DOHH2 (cell line): ENCODE measurements at regions not wholly inside any gene's neighbourhood (a gene's known extent, or its start where the extent isn't known, plus 50 kb on each side); places are given as distances from the start of the nearest gene placed in this dataset.

Experiments
- H3F3A ChIP-seq: fragments of 200-600 bp; sonication (generic), shearing (Covaris generic); 2 replicates; pipeline ENCODE4 v1.6.0; 2016; ENCODE audit warnings: antibody characterized with exemption, mild to moderate bottlenecking; ENCODE audit not compliant: control insufficient read depth, insufficient read depth
- H3K27ac ChIP-seq: fragments of 200-600 bp; sonication (generic); 2 replicates; pipeline ENCODE4 v1.5.1; 2014; ENCODE audit warnings: low read depth, mild to moderate bottlenecking, low read length, moderate library complexity
- H3K27me3 ChIP-seq: fragments of 200-600 bp; sonication (generic); 2 replicates; pipeline ENCODE4 v1.6.1; 2014; ENCODE audit warnings: mild to moderate bottlenecking, low read length, mixed read lengths; ENCODE audit not compliant: control insufficient read depth
- H3K36me3 ChIP-seq: fragments of 200-600 bp; sonication (generic); 2 replicates; pipeline ENCODE4 v1.6.1; 2014; ENCODE audit warnings: mild to moderate bottlenecking, low read length, moderate library complexity, mixed read lengths; ENCODE audit not compliant: control insufficient read depth
- H3K4me1 ChIP-seq: fragments of 200-600 bp; sonication (generic); 2 replicates; pipeline ENCODE4 v1.6.1; 2014; ENCODE audit warnings: mild to moderate bottlenecking, low read length, mixed read lengths; ENCODE audit not compliant: control insufficient read depth
- H3K4me2 ChIP-seq: fragments of 200-600 bp; sonication (generic); 2 replicates; pipeline ENCODE4 v1.6.0; 2014; ENCODE audit warnings: mild to moderate bottlenecking, low read length, moderate library complexity
- H3K4me3 ChIP-seq: fragments of 200-600 bp; sonication (generic); 2 replicates; pipeline ENCODE4 v1.5.1; 2014; ENCODE audit warnings: mild to moderate bottlenecking, low read length, mixed read lengths
- H3K79me2 ChIP-seq: fragments of 200-600 bp; sonication (generic); 2 replicates; pipeline ENCODE4 v1.6.1; 2014; ENCODE audit warnings: mild to moderate bottlenecking, low read length, mixed read lengths; ENCODE audit not compliant: control insufficient read depth
- H3K9me2 ChIP-seq: fragments of 200-600 bp; sonication (generic); replicated peaks from 2 replicates; pipeline ENCODE4 v1.6.1; 2014; ENCODE audit warnings: mild to moderate bottlenecking, low read length, mixed read lengths; ENCODE audit not compliant: control insufficient read depth
- H3K9me3 ChIP-seq: fragments of 200-600 bp; sonication (generic); 2 replicates; pipeline ENCODE4 v1.6.1; 2014; ENCODE audit warnings: antibody characterized with exemption, low read length, mixed read lengths; ENCODE audit not compliant: control insufficient read depth, insufficient read depth
- H4K20me1 ChIP-seq: fragments of 200-600 bp; sonication (generic); 2 replicates; pipeline ENCODE4 v1.6.0; 2014; ENCODE audit warnings: low read depth, mild to moderate bottlenecking, antibody characterized with exemption, low read length, moderate library complexity; ENCODE audit not compliant: control insufficient read depth, insufficient read depth
- EZH2phosphoT487 ChIP-seq: fragments of 200-600 bp; sonication (generic); IDR thresholded peaks from 2 replicates; pipeline ENCODE4 v1.6.1; 2017; ENCODE audit warnings: borderline replicate concordance, mild to moderate bottlenecking, antibody characterized with exemption, low read length, moderate library complexity, mixed read lengths
- TF ChIP-seq, protein P1 (sequence below): fragments of 200-600 bp; sonication (generic); IDR thresholded peaks from one replicate; pipeline ENCODE4 v1.5.1; 2014; ENCODE audit warnings: antibody characterized with exemption, mild to moderate bottlenecking, low read depth, low read length; ENCODE audit not compliant: poor library complexity, severe bottlenecking

DNA sequence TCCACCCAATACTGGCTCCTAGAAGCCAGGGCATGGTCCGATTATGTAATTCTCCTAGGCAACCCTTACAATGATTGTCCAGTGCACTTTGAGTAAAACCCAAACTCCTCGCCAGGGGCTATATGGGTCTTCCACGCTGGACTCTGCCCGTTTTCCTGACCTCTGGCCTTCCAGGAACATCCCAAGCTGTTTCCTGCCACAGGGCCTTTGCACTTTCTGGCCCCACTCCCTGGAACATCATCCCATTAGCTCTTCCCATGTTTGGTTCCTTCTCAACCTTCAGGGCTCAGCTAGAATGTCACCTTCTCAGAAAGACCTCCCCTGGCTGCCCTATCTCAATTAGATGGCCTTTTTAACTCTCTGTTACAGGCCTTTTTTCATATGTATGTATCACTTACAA, 85.4 kb downstream of the IRF2BPL start:
- Histone ChIP-seq H3K4me1 (no peaks in the 10 kb centered on the region), H3K27ac (no peak overlapping the region)

DNA sequence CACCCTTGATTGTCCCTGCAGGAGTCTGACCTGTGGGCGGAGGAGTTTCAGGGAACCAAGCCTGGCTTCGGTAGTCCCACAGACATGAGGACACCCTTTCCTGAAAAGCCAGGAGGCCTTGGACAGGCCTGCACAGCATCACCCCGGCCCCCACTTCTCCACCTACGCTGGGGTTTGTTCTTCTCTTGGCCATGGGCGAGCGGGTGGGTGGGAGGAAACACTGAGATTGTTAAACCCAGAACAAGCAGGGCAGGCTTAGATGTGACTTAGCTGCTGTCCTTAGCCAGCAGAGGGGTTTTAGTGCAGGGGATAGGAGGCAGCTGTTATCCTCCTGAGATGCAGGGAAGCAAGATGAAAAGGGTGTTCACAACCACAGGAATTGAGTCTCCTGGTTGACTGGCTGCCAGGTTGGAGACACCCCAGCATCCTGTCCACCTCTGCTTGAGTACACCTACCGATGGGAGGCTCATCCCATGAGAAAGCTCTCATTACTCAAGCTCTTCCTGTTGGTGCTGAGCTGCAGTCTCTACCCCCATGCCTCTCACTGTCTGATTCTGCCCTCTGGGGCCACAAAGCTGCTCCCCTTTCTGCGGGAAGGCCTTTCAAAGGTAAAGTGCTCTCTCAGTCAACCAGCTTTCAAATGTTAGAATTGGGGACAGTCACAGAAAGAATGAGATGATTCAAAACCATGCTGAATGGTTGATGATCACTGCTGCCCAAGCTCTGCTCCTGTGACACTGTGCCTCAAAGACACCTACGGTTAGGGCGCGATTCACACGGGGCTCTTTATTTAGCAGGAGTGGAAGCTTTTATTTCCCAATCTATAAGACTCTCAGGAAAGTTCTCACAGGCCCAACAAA, 86.3 kb downstream of the IRF2BPL start:
- TF ChIP-seq, protein P1, sequence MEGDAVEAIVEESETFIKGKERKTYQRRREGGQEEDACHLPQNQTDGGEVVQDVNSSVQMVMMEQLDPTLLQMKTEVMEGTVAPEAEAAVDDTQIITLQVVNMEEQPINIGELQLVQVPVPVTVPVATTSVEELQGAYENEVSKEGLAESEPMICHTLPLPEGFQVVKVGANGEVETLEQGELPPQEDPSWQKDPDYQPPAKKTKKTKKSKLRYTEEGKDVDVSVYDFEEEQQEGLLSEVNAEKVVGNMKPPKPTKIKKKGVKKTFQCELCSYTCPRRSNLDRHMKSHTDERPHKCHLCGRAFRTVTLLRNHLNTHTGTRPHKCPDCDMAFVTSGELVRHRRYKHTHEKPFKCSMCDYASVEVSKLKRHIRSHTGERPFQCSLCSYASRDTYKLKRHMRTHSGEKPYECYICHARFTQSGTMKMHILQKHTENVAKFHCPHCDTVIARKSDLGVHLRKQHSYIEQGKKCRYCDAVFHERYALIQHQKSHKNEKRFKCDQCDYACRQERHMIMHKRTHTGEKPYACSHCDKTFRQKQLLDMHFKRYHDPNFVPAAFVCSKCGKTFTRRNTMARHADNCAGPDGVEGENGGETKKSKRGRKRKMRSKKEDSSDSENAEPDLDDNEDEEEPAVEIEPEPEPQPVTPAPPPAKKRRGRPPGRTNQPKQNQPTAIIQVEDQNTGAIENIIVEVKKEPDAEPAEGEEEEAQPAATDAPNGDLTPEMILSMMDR, result no peak
- no peak for TF ChIP-seq EZH2phosphoT487
- H3K4me1 ChIP-seq, result no peaks in the 10 kb centered on the region
- H3K9me3 ChIP-seq, result no peaks in the 10 kb centered on the region
- no peaks in the 10 kb centered on the region for H3K79me2 ChIP-seq
- no peaks in the 10 kb centered on the region for H3F3A ChIP-seq
- H3K4me2 ChIP-seq, result no peak overlapping the region
- H3K36me3 ChIP-seq, result no peaks in the 10 kb centered on the region
- no peak overlapping the region for H3K27ac ChIP-seq
- no peak overlapping the region for H3K4me3 ChIP-seq
- H3K27me3 ChIP-seq, result peaks cover 27% of the 10 kb centered on the region
- H4K20me1 ChIP-seq, result no peaks in the 10 kb centered on the region; the same call in 1 of the 2 replicates
- no peaks in the 10 kb centered on the region for H3K9me2 ChIP-seq

More for the DNA sequence above, 85.4 kb downstream of the IRF2BPL start:
- Histone ChIP-seq H4K20me1 (no peaks in the 10 kb centered on the region; the same call in 1 of the 2 replicates), H3K9me3 (no peaks in the 10 kb centered on the region), H3K9me2 (no peaks in the 10 kb centered on the region), H3K79me2 (no peaks in the 10 kb centered on the region), H3F3A (no peaks in the 10 kb centered on the region), H3K36me3 (no peaks in the 10 kb centered on the region), H3K4me3 (no peak overlapping the region), H3K27me3 (peaks cover 36% of the 10 kb centered on the region), H3K4me2 (no peak overlapping the region)
- TF ChIP-seq, protein P1, result no peak
- no peak for TF ChIP-seq EZH2phosphoT487

- H3K4me3 ChIP-seq, result no peak overlapping the region
- no peaks in the 10 kb centered on the region for H3K9me2 ChIP-seq
- no peaks in the 10 kb centered on the region for H3K9me3 ChIP-seq
- H3K4me2 ChIP-seq, result no peak overlapping the region
- H3K4me1 ChIP-seq, result no peaks in the 10 kb centered on the region
- no peak overlapping the region for H3K27ac ChIP-seq
- no peaks in the 10 kb centered on the region for H3F3A ChIP-seq
- TF ChIP-seq, protein P1, result no peak
- no peak for TF ChIP-seq EZH2phosphoT487
- no peaks in the 10 kb centered on the region for H3K36me3 ChIP-seq
- no peaks in the 10 kb centered on the region; the same call in 1 of the 2 replicates for H4K20me1 ChIP-seq
- H3K79me2 ChIP-seq, result no peaks in the 10 kb centered on the region
- peaks cover 21% of the 10 kb centered on the region for H3K27me3 ChIP-seq
Observed at GRCh38 chr14:76941544-76941943, 87.0 kb downstream of the IRF2BPL start.
